HG03565 (cell line): ENCODE measurements at regions not wholly inside any gene's neighbourhood (a gene's known extent, or its start where the extent isn't known, plus 50 kb on each side); places are given as distances from the start of the nearest gene placed in this dataset.

ENCODE experiments used
- ATAC-seq: cut with Tn5 transposase; IDR thresholded peaks from one replicate; pipeline ENCODE4 v1.9.1; 2021; ENCODE audit warnings: mild to moderate bottlenecking, moderate library complexity; ENCODE audit not compliant: unreplicated experiment

DNA sequence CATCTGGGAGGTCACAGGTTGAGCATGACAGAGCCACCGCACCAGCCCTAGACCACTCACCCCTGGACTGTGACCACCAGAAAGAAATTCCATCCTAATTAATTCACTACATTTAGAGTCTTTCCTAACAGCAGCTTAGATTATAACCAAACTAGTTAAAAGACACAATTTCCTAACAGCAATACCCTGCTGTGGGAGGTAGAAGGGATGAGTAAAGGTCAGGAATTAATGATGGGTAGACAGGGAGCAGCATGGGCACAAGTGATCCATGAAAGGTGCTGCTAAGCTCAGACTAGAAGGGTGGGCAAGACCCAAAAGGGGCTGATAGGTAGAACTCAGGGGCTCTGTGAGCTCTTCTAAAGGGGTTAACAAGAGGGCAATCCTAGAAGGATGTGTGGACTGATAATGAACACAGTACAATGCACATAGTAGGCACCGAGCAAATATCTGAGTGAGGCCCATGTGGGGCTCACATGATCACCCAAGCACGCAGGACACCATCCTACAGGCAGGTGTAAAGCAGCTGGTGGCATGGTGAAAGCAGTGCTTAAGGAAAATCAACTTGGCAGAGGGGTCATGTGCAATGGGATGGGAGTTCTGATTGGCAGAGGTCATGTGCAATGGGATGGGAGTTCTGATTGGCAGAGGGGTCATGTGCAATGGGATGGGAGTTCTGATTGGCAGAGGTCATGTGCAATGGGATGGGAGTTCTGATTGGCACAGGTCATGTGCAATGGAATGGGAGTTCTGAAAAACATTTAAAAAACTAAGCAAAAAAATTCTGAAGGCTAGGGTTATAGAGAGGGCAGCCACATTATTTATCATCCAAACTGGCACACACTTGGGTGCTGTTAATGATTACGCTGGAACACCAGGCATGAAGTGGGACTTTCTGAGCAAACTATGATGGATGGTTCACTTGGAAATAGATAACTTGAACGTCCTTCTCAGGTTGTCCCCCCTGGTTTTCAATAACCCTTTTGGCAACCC, 188.2 kb upstream of the FOXQ1 start:
- ATAC-seq = no peak

DNA sequence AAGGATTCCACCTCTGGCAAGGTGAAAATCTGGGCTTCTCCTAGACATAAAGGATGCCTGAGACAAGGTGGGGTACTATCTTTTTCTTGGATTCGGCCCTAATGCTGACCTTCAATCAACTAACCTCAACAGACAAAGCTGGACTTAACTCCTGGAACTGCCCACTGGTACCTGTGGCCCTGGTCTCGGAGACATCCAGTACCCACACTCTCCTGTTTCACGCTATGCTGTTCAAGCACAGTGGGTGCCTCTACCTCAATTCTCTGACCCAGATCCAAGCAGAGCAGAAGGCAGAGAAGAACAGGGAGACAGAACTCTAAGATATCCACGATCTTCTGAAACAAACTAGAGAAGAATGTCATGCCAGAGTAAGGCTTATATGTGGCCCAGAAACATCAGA, 189.8 kb upstream of the FOXQ1 start:
- no peak for ATAC-seq

DNA sequence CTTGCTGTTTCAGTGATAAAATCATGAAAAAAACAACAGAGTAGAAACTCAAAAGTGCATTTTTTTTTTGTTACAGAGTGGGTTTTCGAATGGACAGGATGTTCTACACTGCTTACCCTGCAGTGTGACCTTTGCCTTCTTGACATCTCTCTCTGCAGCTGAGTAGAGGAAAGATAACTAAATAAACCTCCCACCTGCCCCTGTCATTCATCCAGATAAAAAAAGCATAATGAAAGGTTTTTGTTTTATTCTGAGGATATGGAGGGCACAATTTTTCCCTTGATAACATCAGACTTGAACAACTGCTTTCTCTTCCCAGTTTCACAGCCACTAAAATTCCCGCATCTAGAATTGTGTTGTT, 193.6 kb upstream of the FOXQ1 start:
- ATAC-seq = no peak

DNA sequence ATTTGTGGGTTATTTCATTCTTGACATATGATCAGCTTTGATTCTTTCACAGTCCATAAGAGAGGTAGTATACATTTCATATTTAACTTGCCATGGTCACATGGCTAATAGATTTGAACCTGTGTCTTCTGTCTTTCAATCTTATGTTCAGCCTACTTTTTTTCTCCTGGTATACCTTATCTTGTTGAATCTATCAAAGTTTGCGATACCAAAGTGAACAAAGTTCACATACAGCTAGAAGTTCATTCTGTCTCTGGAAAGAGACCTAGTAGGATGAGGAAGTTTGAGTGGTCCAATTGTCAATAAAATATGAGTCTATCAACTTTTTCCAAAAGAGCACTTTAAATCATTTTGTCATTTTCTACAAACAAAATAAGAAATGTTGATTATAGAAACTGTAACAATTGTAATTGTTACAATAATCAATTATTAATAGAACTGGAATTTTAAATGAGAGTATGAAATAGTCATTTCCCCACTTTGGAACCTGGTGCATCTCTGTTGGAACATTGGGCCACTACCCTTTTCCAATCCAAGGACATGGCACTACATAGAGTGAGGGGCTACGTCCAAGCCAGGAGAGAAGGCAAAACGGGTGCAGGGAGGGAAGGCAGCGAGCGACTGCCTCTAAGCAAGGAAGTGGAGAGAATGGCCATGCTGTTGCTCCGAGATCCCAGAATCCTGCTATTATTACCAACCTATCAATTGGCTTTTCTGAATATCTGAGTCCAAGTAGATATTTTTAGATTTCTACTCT, 194.2 kb upstream of the FOXQ1 start:
- no peak for ATAC-seq

DNA sequence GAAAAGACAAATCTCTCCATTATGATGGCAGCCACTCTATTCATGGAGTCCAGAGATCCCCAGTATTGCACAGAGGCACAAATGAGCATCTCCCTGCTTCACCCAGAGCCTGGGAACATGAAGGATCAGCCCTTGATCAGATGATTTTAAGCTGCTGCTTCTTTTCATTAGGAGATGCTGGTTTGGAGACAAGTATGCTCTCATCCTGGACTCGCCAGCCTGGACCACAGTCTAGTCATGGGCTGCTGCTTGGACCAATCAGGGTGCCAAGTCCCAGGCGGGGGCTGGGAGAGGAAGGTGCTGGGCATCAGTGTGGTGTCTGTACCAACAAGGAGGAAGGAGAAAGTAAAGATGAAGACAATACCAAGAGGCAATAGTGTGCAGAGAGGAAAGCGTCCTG, 195.7 kb upstream of the FOXQ1 start:
- ATAC-seq = no peak

GRCh38 chr6:1113916-1114540, 197.9 kb upstream of the FOXQ1 start:
- no peak for ATAC-seq

DNA sequence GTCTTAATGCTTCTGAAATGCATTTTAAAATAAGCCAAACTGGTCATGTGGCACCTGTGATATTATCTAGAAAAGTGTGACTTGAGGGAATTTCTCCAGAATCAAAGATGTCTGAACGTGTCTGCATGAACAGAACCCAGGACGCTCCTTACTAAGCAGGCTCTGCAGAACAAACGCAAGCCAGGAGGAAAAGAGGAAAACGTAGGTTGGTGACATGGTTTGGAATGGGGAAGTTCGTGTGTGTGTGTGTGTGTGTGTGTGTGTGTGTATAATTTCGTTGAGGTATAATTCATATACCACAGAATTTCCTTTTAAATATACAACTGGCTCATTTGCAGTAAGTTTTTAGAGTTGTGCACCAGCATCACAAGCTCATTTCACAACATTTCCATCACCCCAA, 200.5 kb upstream of the FOXQ1 start:
- ATAC-seq = no peak

DNA sequence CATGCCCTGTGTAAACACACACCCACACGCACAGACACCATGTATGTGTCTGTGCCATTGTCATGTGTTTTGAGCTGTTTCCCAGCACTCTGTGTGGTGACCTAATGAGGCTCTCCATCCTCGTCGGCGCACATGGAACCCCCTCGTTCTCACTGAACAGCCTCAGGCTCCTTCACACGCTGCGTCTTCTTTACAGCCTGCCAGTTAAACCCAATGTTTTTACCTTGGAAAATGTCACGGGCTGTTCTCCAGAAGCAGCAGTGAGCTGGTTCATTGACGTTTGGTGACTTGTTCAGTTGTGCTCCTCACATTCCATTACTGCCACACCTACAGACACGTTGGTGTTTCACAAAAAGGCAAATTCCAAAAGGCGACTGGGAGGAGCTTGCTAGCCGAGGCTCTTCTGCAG, 201.0 kb upstream of the FOXQ1 start:
- no peak for ATAC-seq

- no peak for ATAC-seq
Observed at GRCh38 chr6:1110164-1110563, 201.7 kb upstream of the FOXQ1 start.

- ATAC-seq = no peak
Observed at GRCh38 chr6:1109134-1109533, 202.8 kb upstream of the FOXQ1 start.

DNA sequence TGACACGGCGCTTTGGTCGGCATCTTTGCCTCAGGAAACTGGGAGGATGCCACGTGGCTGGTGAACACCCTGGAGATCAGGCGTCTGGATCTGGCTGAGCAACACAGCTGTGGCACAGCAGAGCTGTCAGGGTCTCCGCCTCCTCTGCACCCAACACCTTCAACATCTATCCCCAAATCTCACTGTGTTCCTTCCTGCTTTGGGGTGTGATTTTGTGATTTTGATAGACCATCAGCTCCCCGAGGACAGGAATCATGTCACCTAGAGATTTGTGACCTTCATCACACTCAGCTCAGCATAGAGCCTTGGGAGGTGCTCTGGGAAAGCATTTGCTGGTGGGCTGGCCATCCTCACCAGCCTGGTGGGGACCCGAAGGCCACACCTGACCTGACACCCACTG, 203.7 kb upstream of the FOXQ1 start:
- no peak for ATAC-seq

GRCh38 chr6:1107578-1107977, 204.3 kb upstream of the FOXQ1 start:
- no peak for ATAC-seq

DNA sequence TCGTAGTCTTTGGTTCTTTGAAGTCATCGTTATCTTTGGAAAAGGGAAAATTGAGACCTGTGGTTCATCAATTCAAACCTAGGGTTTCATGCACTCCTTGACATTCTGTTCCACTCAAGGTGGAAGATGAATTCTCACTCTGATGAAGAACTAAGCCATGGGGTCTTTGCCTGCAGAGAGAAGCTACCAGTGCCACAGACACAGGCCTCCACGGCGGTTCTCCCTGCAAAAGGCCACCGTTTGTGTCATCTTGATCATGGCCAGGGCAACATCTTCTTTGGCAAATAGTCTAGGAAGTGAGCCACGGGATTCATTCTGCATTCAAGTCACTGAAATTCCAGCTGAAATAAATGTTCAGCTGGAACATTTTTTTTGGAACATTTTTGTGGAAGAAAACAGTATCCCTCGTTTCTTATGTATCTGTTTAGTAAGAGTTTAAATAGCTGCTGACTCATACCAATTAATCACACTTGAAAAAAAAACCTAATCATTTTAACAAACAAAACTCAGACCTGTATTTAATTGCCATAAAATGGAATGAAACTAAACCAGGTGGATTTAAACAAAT, 206.0 kb upstream of the FOXQ1 start:
- no peak for ATAC-seq

- ATAC-seq = no peak
Observed at GRCh38 chr6:1104988-1105670, 206.8 kb upstream of the FOXQ1 start.

GRCh38 chr6:1103945-1104623, 207.8 kb upstream of the FOXQ1 start:
- no peak for ATAC-seq

GRCh38 chr6:1103021-1103420, 208.9 kb upstream of the FOXQ1 start:
- no peak for ATAC-seq

- no peak for ATAC-seq
Observed at GRCh38 chr6:1100269-1100668, 211.6 kb upstream of the FOXQ1 start.

- ATAC-seq = no peak
Observed at GRCh38 chr6:1099264-1099663, 212.6 kb upstream of the FOXQ1 start.

DNA sequence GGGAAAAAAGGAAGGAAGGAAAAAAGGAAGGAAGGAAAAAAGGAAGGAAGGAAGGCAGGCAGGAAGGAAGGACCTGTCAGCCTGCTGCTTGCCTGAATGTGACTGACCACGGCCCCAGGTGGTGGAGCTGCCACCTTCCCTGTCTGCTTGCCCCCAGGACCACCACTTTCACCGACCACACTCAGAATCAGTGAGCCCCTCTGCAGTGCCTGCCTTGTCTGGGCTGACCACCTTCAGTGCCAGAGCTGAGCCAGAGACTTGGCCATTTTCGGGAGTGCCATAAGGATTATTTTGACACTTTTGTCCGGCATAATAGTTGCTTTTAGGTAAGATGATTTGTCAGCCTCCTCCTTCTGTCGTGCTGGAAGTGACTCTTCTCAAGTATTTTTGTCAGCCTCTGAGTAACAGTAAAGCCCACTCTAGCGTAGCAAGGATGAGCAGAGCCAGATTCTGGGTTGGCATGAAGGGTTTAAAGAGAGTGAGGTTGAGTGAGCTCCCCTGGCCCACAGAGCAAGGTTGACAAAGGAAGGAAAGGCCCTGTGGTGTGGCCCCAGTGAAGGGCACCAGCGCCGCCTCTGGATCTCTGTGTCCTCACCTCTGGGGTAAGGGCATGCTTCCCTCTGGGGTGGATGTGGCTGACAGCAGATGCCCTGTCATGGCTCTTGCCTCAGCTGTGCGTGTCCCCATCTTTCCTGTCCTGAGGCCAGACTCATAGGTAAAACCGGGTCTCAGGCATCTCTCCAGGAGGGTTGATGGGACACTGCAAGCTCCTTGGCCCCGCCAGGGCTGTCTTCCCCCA, 214.7 kb upstream of the FOXQ1 start:
- no peak for ATAC-seq
